KMS-11 (cell line): ENCODE measurements at regions not wholly inside any gene's neighbourhood (a gene's known extent, or its start where the extent isn't known, plus 50 kb on each side); places are given as distances from the start of the nearest gene placed in this dataset.

ENCODE experiments used
- H2AFZ ChIP-seq: fragments of 200-600 bp; sonication (generic); 2 replicates; pipeline ENCODE4 v1.6.1; 2016; ENCODE audit warnings: antibody characterized with exemption, mixed run types, low read depth
- H3K27ac ChIP-seq: fragments of 200-600 bp; sonication (generic); 2 replicates; pipeline ENCODE4 v1.6.1; 2016; ENCODE audit warnings: mild to moderate bottlenecking, mixed run types
- H3K27me3 ChIP-seq: fragments of 200-600 bp; sonication (generic); 2 replicates; pipeline ENCODE4 v1.6.1; 2017; ENCODE audit warnings: mild to moderate bottlenecking, low read depth, mixed run types, moderate library complexity; ENCODE audit not compliant: insufficient read depth
- H3K36me3 ChIP-seq: fragments of 200-600 bp; sonication (generic); 2 replicates; pipeline ENCODE4 v1.6.1; 2017; ENCODE audit warnings: mild to moderate bottlenecking, mixed run types; ENCODE audit not compliant: insufficient read depth
- H3K4me1 ChIP-seq: fragments of 200-600 bp; sonication (generic); 2 replicates; pipeline ENCODE4 v1.6.1; 2016; ENCODE audit warnings: mild to moderate bottlenecking, low read depth, mixed run types; ENCODE audit not compliant: poor library complexity, severe bottlenecking
- H3K4me2 ChIP-seq: fragments of 200-600 bp; sonication (generic); 2 replicates; pipeline ENCODE4 v1.7.0; 2016; ENCODE audit warnings: mild to moderate bottlenecking, mixed run types
- H3K4me3 ChIP-seq: fragments of 200-600 bp; sonication (generic); IDR thresholded peaks from 2 replicates; pipeline ENCODE4 v1.6.1; 2017; ENCODE audit warnings: low read depth, low read length, mixed read lengths; ENCODE audit not compliant: insufficient read depth
- H3K79me2 ChIP-seq: fragments of 200-600 bp; sonication (generic); 2 replicates; pipeline ENCODE4 v1.6.1; 2016; ENCODE audit warnings: low read depth, mixed run types; ENCODE audit not compliant: insufficient read depth
- H3K9ac ChIP-seq: fragments of 200-600 bp; sonication (generic); 2 replicates; pipeline ENCODE4 v1.6.1; 2016; ENCODE audit warnings: mild to moderate bottlenecking, mixed run types
- H4K20me1 ChIP-seq: fragments of 200-600 bp; sonication (generic); 2 replicates; pipeline ENCODE4 v1.6.1; 2016; ENCODE audit warnings: mild to moderate bottlenecking, mixed run types; ENCODE audit not compliant: insufficient read depth
- CTCF ChIP-seq: fragments of 200-600 bp; sonication (generic); conservative IDR thresholded peaks from 2 replicates; pipeline ENCODE4 v1.6.1; 2017; ENCODE audit warnings: low read depth, mild to moderate bottlenecking, antibody characterized with exemption, low read length, moderate library complexity, mixed read lengths

DNA sequence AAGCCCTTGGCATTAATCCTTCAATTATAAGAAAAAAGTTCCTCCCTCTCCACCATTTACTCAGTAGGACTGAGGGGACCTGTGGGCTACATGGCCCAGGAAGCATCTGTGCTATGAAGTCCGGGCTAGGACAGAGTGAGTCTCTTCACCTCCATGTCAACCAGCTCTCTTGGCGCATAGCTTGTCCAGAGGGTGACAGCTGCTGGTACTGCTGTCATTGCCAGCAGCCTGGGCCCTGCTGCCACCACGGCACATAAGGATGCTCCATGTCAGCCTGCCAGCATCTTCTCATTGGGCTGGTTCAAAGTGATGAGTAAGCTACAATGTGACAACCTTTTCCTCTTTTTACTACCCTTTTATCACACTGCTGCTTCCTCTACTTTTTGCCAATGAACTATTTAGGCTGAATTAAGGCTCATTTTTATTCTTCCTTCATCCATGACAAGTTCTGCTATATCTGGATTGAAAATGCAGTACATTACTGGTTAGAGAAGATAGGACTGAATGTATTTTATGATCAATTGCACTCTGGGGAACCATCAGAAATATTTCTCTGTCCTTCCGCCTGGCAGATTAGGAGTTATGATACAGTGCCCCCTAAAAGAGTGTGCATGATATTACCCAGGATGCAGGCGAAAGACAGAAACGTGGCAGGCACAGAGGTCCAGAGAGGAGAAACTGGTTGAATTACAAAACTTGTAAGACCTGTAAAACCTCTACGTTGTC, 258.9 kb upstream of the TNP1 start:
- no peaks in the 10 kb centered on the region for H4K20me1 ChIP-seq
- H3K4me3 ChIP-seq: no peak overlapping the region
- no peak overlapping the region for H3K9ac ChIP-seq
- H3K4me2 ChIP-seq: no peak overlapping the region
- no peaks in the 10 kb centered on the region for H3K79me2 ChIP-seq
- TF ChIP-seq CTCF: no peak
- no peaks in the 10 kb centered on the region for H3K27me3 ChIP-seq
- no peak overlapping the region for H3K27ac ChIP-seq
- no peak overlapping the region for H2AFZ ChIP-seq
- H3K4me1 ChIP-seq: no peaks in the 10 kb centered on the region
- H3K36me3 ChIP-seq: no peaks in the 10 kb centered on the region

DNA sequence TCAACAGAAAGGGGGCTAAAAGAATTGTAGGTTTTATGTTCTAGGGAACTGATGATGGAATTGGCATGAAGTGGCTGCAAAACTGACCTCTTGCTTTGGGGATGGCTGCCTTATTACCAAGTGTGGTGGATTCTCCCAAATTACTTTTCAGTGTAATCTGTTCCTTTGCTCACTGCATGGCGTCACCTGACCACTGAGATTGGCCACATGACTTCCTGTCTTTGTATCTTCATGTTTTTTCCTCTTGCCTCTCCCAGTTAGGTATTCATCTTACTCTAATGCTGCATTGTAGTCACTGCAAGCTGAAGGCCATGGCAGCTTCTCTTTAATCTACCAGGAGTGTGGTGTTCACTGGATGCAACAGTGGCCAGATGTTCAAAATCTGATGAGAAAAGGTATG, 257.7 kb upstream of the TNP1 start:
- no peaks in the 10 kb centered on the region for H3K4me1 ChIP-seq
- TF ChIP-seq CTCF: no peak
- H2AFZ ChIP-seq: no peak overlapping the region
- H3K4me3 ChIP-seq: no peak overlapping the region
- H3K36me3 ChIP-seq: no peaks in the 10 kb centered on the region
- H3K4me2 ChIP-seq: no peak overlapping the region
- H3K27ac ChIP-seq: no peak overlapping the region
- H3K79me2 ChIP-seq: no peaks in the 10 kb centered on the region
- no peaks in the 10 kb centered on the region for H3K27me3 ChIP-seq
- H3K9ac ChIP-seq: no peak overlapping the region
- no peaks in the 10 kb centered on the region for H4K20me1 ChIP-seq

GRCh38 chr2:217116610-217117009, 256.7 kb upstream of the TNP1 start:
- Histone ChIP-seq H3K27ac (no peak overlapping the region), H3K4me1 (no peaks in the 10 kb centered on the region), H3K27me3 (no peaks in the 10 kb centered on the region), H4K20me1 (no peaks in the 10 kb centered on the region), H2AFZ (no peak overlapping the region), H3K36me3 (no peaks in the 10 kb centered on the region), H3K4me2 (no peak overlapping the region), H3K4me3 (no peak overlapping the region), H3K9ac (no peak overlapping the region), H3K79me2 (no peaks in the 10 kb centered on the region)
- TF ChIP-seq CTCF: no peak

DNA sequence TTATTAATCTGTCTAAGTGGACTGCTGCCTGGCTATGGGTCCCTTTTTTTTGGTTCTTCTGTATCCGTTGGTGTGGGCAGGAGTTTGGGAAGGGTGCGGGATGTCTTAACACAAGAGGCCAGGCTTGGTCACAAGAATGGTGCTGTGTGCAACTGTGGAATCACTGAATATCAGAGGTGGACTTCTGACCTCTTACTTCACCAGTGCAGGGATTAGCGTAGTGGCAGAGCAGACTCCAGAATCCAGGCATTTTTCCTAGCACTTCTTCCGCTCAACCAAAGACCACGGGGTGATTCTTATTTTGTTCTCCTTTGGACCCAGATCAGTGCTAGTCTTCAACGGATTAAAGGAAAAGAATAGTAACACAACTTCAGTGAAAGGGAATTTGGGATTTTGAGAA, 254.3 kb upstream of the TNP1 start:
- Histone ChIP-seq H3K4me1 (no peaks in the 10 kb centered on the region), H3K9ac (no peak overlapping the region)

More for the DNA sequence above, 254.3 kb upstream of the TNP1 start:
- Histone ChIP-seq H3K79me2 (no peaks in the 10 kb centered on the region), H2AFZ (no peak overlapping the region), H3K4me2 (no peak overlapping the region), H3K27ac (no peak overlapping the region), H4K20me1 (no peaks in the 10 kb centered on the region), H3K4me3 (no peak overlapping the region), H3K27me3 (no peaks in the 10 kb centered on the region), H3K36me3 (no peaks in the 10 kb centered on the region)
- no peak for TF ChIP-seq CTCF
